K562 (cell line): ENCODE measurements at regions not wholly inside any gene's neighbourhood (a gene's known extent, or its start where the extent isn't known, plus 50 kb on each side); places are given as distances from the start of the nearest gene placed in this dataset.

Source experiments
- ATAC-seq: fragments of 200-7000 bp; cut with Tn5 transposase; 3 replicates; pipeline ENCODE4 v1.9.1; 2020; ENCODE audit warnings: moderate library complexity
- BruUV-seq: library from RNA; stranded (reverse); fragments of 400-500 nt; replicated peaks from 2 replicates; lab custom pipeline; 2021; lab: Mats Ljungman, UMichigan
- CTCF ChIA-PET: fragments of 300-600 bp; formaldehyde crosslinking; extraction: SDS; loops from one replicate; lab custom pipeline; 2021; ENCODE audit warnings: low intra/inter-chr PET ratio; lab: Yijun Ruan, JAX
- POLR2A ChIA-PET: fragments of 300-600, 350-650 bp; sonication (Branson Sonifier 250); formaldehyde crosslinking; extraction: SDS; loops from one replicate; lab custom pipeline; 2021; ENCODE audit warnings: antibody characterized with exemption, inconsistent platforms; lab: Yijun Ruan, JAX
- DNase-seq, 4 experiments: peaks; one replicate each; pipeline versions ENCODE4 v3.0.0 to v3.0.0-alpha.2; 2011 to 2018; ENCODE audit warnings: low spot score in 3 of 4, mixed read lengths in 3 of 4; ENCODE audit errors: extremely low read depth in 1 of 4
- FAIRE-seq: peaks from 2 replicates; lab custom pipeline; 2011; peaks lifted over from hg19 to GRCh38; lab: Jason Lieb, UNC
- H2AFZ ChIP-seq: 2 replicates; pipeline ENCODE4 v1.6.0; 2011; ENCODE audit warnings: low read depth, low read length, control low read depth, inconsistent platforms
- H3K27ac ChIP-seq: fragments of 200-600 bp; 3 replicates; pipeline ENCODE4 v1.8.0; 2011; ENCODE audit warnings: low read depth, mild to moderate bottlenecking, control low read depth, inconsistent platforms, low read length, moderate library complexity, mixed read lengths; ENCODE audit errors: extremely low read depth
- H3K27me3 ChIP-seq, 2 experiments: fragments of 300-600 bp in 1 of 2; 2 replicates in 1 of 2; 3 replicates in 1 of 2; pipeline versions ENCODE4 v1.6.0 to v1.8.0; 2011; ENCODE audit warnings: inconsistent platforms in 2 of 2, low read length in 2 of 2, mild to moderate bottlenecking in 1 of 2, mixed read lengths in 1 of 2, moderate library complexity in 1 of 2; ENCODE audit not compliant: control insufficient read depth in 2 of 2, insufficient read depth in 2 of 2
- H3K36me3 ChIP-seq: fragments of 300-600 bp; 3 replicates; pipeline ENCODE4 v1.8.0; 2011; ENCODE audit warnings: mild to moderate bottlenecking, low read length, inconsistent platforms; ENCODE audit not compliant: control insufficient read depth, insufficient read depth
- H3K4me1 ChIP-seq, 2 experiments: fragments of 200-600 bp in 1 of 2; replicated peaks in 1 of 2; 2 replicates in 1 of 2; 3 replicates in 1 of 2; pipeline versions ENCODE4 v1.5.1 to v1.8.0; 2011; ENCODE audit warnings: inconsistent platforms in 2 of 2, low read length in 2 of 2, mild to moderate bottlenecking in 1 of 2, mixed read lengths in 1 of 2, moderate library complexity in 1 of 2; ENCODE audit not compliant: control insufficient read depth in 2 of 2, insufficient read depth in 2 of 2
- H3K4me2 ChIP-seq: 2 replicates; pipeline ENCODE4 v1.6.1; 2011; ENCODE audit warnings: low read length, control low read depth, inconsistent platforms, mixed read lengths; ENCODE audit not compliant: insufficient read depth
- H3K4me3 ChIP-seq: fragments of 200-600 bp; sonication (generic), shearing (Covaris generic); 2 replicates; pipeline ENCODE4 v1.5.1; 2016; ENCODE audit warnings: control low read depth, inconsistent platforms
- H3K79me2 ChIP-seq: fragments of 200-600 bp; 3 replicates; pipeline ENCODE4 v1.8.0; 2011; ENCODE audit warnings: low read length, inconsistent platforms; ENCODE audit not compliant: control insufficient read depth, insufficient read depth
- H3K9ac ChIP-seq, 2 experiments: 2 replicates each; pipeline versions ENCODE4 v1.6.0 to v1.6.1; 2011; ENCODE audit warnings: low read depth in 2 of 2, low read length in 2 of 2, control low read depth in 1 of 2, inconsistent platforms in 1 of 2, mild to moderate bottlenecking in 1 of 2, mixed read lengths in 1 of 2; ENCODE audit not compliant: insufficient read depth in 1 of 2
- H3K9me1 ChIP-seq: one replicate; pipeline ENCODE4 v1.6.0; 2011; ENCODE audit warnings: inconsistent platforms, mild to moderate bottlenecking, low read length, moderate library complexity; ENCODE audit not compliant: control insufficient read depth, insufficient read depth
- H3K9me3 ChIP-seq: replicated peaks from 2 replicates; pipeline ENCODE4 v1.5.1; 2011; ENCODE audit warnings: low read depth, low read length, inconsistent platforms; ENCODE audit not compliant: control insufficient read depth, insufficient read depth
- H4K20me1 ChIP-seq: replicated peaks from 2 replicates; pipeline ENCODE4 v1.6.1; 2011; ENCODE audit warnings: low read length, inconsistent platforms, mixed read lengths; ENCODE audit not compliant: control insufficient read depth, insufficient read depth
- DACH1 ChIP-seq: fragments of 450-650 bp; IDR thresholded peaks from 2 replicates; pipeline ENCODE4 v1.6.1; 2018; ENCODE audit not compliant: partially characterized antibody
- ESRRA ChIP-seq: fragments of 450-650 bp; IDR thresholded peaks from 2 replicates; pipeline ENCODE4 v1.6.1; 2014; ENCODE audit warnings: low read depth, mild to moderate bottlenecking, moderate library complexity, borderline replicate concordance
- GATAD2B ChIP-seq: fragments of 450-650 bp; IDR thresholded peaks from 2 replicates; pipeline ENCODE4 v1.6.1; 2017; ENCODE audit warnings: mild to moderate bottlenecking, borderline replicate concordance
- RBM25 ChIP-seq: fragments of 200-400 bp; formaldehyde crosslinking; IDR thresholded peaks from 2 replicates; pipeline ENCODE4 v1.6.1; 2018; ENCODE audit warnings: low read length, low read depth, moderate library complexity; ENCODE audit not compliant: severe bottlenecking
- TCF3 ChIP-seq: sonication (generic); formaldehyde crosslinking; IDR thresholded peaks from 2 replicates; pipeline ENCODE4 v1.4.0; 2020; ENCODE audit warnings: mild to moderate bottlenecking, missing genetic modification reagents
- WGBS: fragments of 100-300 bp; shearing (Covaris generic); methylation state at CpG from one replicate; pipeline ENCODE4 v1.1.6; 2016; ENCODE audit warnings: low coverage, mixed read lengths; ENCODE audit not compliant: insufficient coverage; ENCODE audit errors: missing lambda C conversion rate; 5-methylcytosine and 5-hydroxymethylcytosine counted together
- in situ Hi-C: fragments of 300-500 bp; cut with MboI; formaldehyde crosslinking; loops from 4 replicates; pipeline ENCODE4 v1.15.0; 2018; ENCODE audit warnings: inconsistent platforms, mixed read lengths
- intact Hi-C: fragments of 100-400 bp; cut with micrococcal nuclease; formaldehyde crosslinking; loops from 2 replicates; pipeline ENCODE4 v1.14.2; 2022

DNA sequence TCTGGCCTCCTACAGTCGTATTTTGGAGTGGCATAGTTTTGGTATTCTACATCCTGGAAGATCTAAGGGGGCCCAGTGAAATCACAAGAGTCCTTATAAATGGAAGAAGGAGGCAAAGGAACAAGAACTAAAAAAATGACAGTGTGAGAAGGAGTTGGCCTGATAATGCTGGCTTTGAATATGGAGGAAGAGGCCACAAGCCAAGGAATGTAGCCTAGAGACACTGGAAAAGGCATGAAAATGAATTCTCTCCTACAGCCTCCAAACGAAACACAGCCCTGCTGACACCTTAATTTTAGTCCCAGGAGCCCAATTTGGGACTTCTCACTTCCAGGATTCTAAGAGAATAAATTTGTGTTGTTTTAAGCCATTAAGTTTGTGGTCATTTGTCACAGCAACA, 54.6 kb upstream of the LIPC start:
- Histone ChIP-seq H4K20me1 (no peaks in the 10 kb centered on the region), H3K27me3 (no peaks in the 10 kb centered on the region), H3K79me2 (no peaks in the 10 kb centered on the region), H2AFZ (no peak overlapping the region; the same call in 1 of the 2 replicates), H3K9me3 (peaks cover 2% of the 10 kb centered on the region; the same call in 1 of the 2 replicates), H3K9me1 (no peaks in the 10 kb centered on the region), H3K4me2 (no peak overlapping the region), H3K4me1 (no peaks in the 10 kb centered on the region), H3K9ac (no peak overlapping the region), H3K36me3 (no peaks in the 10 kb centered on the region), H3K4me3 (no peak overlapping the region), H3K27ac (no peak overlapping the region)
- intact Hi-C loops: no loop called here
- FAIRE-seq: no peak
- ATAC-seq: no peak
- POLR2A ChIA-PET: no interaction called here
- TF ChIP-seq ESRRA (no peak), RBM25 (peak; percentile 68)
- no TSS peak for BruUV-seq
- DNase-seq: no peak
- in situ Hi-C loops: no loop called here
- CTCF ChIA-PET: no interaction called here
- WGBS: 36% methylated on average over 2 of the region's 2 CpGs

DNA sequence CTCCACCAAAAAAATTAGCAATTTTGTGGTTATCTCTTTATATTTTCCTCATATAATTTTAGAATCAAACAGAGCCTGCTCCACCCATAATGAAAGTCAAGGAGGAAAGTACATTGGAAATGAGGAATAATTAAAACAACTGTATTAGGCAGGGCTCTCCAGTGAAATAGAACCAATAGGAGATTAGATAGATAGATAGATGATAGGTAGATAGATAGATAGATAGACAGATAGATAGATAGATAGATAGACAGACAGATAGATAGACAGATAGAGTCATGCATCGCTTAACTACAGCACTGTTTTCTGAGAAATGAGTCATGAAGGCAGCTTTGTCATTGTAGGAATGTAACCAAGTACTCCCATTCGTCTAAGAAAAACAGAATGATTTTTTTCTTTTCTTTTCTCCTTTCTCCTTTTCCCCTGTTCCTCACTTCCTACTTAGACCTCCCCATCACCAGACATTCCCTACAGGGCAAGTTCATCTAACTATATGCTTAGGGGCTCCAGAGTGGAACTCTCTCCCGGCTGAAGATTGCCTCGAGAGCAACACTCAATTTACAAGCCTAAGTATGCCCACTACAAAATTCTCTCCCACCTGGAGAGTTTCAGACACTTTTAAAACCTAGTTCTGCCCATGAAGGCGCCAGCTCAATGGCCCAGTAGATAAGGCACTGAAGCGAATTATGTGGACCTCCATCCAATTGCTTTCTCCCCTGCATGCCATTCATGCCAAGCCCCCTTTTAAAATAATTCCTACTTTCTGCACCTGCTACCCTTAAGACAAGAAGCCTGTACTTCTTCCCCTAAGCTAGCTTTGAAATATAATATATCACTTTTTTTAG, 53.3 kb upstream of the LIPC start:
- H3K4me3 ChIP-seq: no peak overlapping the region
- FAIRE-seq: no peak
- WGBS: 35% methylated on average over 6 of the region's 6 CpGs
- no peaks in the 10 kb centered on the region; a peak in 1 of 5 replicates for H3K4me1 ChIP-seq
- TF ChIP-seq DACH1: peak; percentile 94
- TF ChIP-seq TCF3 (CRISPR knock-in tag): no peak
- TF ChIP-seq GATAD2B: peak; percentile 75; the same call in 1 of the 2 replicates
- H3K27ac ChIP-seq: no peak overlapping the region
- no peak overlapping the region for H2AFZ ChIP-seq
- ATAC-seq: no peak
- intact Hi-C loops: no loop called here
- H3K36me3 ChIP-seq: no peaks in the 10 kb centered on the region
- DNase-seq: no peak
- peaks cover 2% of the 10 kb centered on the region; the same call in 1 of the 2 replicates for H3K9me3 ChIP-seq
- no peaks in the 10 kb centered on the region for H3K79me2 ChIP-seq
- H4K20me1 ChIP-seq: no peaks in the 10 kb centered on the region
- ChIA-PET CTCF (no interaction called here), POLR2A (interaction anchor here (0.6 kb wide), 1 partner anchor 18 kb away, joined by 3 read pairs; no protein-coding TSS in a partner anchor)
- H3K9ac ChIP-seq: no peak overlapping the region
- H3K27me3 ChIP-seq: no peaks in the 10 kb centered on the region
- no peaks in the 10 kb centered on the region for H3K9me1 ChIP-seq
- H3K4me2 ChIP-seq: no peak overlapping the region
- no TSS peak for BruUV-seq
- in situ Hi-C loops: no loop called here
